Embryonic facial prominence (tissue), 1 donor: ENCODE measurements at regions not wholly inside any gene's neighbourhood (a gene's known extent, or its start where the extent isn't known, plus 50 kb on each side); places are given as distances from the start of the nearest gene placed in this dataset.
"Not testable (repeated sequence)": the region's sequence is repeated elsewhere in the genome, so short reads cannot be mapped to it uniquely, and the experiment has no call there.

Experiments
- DNase-seq: peaks from one replicate; pipeline ENCODE4 v3.0.0-alpha.2; 2016; ENCODE audit errors: extremely low spot score

DNA sequence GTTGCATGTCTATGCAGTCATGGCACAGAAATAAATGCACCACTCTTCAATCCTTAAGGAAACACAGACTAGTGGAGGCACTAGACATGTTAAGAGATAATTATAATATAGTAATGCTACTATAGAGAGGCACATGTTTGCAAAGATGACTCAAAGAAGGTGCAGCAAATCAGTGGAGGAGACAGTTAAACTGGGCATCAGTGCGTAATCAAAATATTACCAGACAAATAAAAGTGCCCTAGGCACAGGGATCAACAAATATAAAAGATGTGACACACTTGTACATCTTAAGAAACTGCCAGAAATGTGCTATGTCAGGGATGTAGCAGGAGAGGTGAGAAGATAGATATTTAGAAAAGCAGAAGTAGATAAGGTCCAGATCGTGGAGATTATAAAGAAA, 642.1 kb downstream of the SLCO4C1 start:
- no peak for DNase-seq

DNA sequence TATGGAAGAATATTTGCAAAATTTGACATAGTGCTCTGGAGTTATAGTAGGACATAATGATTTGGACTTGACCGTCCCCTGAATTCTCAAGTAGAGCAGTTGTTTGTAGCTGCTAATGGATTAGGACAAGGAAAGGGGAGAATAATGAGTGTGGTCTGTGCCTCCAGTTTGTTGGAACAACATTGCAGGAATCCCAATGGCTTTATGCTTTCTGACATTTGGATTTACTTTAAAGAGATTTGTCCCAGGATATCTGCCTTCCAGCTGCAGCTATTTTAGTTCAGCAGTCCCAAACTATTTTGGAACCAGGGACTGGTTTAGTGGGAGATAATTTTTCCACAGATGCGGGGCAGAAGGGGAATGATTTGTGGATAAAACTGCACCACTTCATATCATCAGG, 648.2 kb downstream of the SLCO4C1 start:
- no peak for DNase-seq

DNA sequence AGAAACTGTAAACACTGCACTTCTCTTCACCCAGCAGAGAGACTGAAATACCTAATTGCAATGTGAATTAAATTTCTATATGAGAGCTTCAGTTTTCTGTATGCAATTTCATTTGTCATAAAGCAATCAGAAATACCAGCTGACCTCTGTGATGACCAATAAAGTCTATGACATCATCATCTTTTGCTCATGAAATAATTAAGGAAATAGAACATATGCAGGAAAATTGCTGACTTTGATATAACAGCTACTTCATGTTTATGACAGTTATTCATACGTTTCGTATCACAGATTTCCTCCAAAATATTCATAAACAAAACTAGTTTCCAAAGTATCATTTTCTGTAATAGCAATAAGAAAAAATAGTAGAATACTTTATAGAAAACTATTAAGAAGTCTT, 652.3 kb downstream of the SLCO4C1 start:
- DNase-seq, result no peak

DNA sequence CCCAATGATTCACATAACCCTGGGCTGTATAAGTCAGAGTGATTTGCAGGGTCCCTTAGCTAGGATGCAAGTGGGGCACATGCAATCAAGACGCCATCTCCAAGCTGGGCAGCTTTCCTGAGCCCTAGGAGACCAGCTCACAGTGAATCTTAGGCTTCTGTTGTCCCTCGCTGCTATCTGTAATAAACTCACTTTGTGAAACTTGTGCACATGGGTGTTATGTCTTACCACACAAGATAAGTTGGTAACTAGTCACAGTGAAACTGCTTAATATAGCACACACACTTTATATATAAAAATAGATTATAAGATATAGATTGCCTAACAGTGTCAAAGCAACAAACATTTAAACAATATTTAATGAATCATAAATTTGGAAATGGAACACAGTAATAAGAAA, 658.5 kb downstream of the SLCO4C1 start:
- DNase-seq, result no peak

DNA sequence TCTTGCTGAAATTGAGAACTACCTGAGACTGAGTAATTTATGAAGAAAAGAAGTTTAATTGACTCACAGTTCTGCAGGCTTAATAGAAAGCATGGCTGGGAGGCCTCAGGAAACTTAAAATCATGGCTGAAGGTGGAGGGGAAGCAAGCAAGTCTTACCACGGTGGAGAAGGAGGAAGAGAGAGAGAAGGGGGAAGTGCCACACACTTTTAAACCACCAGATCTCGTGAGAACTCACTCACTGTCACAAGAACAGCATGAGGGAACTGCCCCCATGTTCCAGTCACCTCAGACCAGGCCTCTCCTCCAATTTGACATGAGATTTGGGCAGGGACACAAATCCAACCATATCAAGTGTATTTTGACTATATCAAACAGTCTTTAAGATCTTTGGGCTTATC, 668.3 kb downstream of the SLCO4C1 start:
- not testable (repeated sequence) for DNase-seq

DNA sequence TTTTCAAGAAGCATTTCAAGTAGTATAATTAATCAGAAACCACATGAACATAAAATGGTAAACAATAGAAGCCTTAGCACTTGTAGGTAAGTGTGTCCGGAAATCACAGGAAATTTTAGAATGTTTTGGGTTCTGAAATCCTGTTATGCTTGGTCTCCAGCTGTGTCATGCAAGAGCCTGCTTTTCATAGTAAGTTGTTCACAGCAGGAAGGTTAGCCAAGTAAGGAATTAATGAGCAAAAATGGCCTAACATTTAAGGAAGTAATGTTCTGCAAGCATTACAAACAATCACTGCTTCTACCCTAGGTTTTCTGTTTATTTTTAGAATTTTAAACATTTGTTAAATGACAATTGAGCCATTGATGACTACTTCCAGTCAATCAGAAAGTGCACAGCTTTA, 669.5 kb downstream of the SLCO4C1 start:
- DNase-seq, result no peak

DNA sequence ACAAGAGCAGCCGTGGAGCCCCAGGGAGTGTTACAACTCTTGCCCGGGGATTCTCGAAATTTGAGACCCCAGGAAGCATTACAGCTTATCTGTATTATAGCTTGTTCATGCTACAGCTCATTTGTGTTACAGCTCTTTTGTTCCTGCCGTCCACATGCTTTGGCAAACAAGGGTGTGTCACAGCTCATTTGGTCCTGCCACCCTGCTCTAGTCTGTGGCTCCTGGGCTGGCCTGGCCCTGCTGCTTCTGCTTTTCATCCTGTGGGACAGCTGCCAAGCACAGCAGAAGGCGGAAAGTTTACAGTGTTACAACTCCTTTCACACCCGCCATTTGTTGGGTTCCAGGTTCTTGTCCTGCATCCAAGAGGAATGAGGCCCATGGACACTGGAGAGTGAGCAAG, 685.0 kb downstream of the SLCO4C1 start:
- DNase-seq, result no peak

DNA sequence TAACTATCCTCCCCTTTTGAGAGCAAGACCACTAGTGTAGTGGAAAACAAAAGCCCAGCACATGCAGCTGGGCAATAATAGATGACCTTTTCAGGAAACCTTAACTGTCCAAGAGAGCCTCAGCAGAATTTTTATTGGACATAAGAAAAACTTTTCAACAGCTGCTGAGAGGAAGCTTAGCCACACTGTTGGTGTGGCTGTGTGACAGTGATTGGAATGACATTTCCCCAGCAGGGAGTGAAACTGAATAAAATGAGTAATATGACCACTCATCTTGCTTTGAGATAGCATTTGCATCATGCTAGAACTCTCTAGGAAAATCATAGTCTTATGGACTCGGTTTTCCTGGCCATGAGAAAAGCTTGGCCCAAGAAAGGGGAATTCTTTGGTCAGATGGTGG, 687.8 kb downstream of the SLCO4C1 start:
- DNase-seq, result no peak

DNA sequence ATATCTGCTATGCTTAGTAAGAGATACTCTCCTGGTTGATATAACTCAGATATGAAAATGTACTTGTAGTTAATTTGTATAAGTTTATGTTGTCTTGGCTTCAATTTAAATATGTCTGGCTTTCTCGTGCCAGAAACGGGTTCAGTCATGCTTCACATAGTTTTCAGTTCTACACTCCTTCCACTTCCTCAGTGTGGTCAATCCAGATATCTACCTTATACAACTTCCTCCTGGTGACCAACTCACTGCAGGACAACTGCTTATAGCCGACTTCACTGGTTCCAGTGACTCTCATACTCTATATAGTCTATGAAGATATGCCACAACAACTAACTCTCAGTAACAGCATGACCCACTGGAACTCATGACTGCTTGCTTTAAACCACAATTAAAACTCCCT, 690.4 kb downstream of the SLCO4C1 start:
- no peak for DNase-seq

DNA sequence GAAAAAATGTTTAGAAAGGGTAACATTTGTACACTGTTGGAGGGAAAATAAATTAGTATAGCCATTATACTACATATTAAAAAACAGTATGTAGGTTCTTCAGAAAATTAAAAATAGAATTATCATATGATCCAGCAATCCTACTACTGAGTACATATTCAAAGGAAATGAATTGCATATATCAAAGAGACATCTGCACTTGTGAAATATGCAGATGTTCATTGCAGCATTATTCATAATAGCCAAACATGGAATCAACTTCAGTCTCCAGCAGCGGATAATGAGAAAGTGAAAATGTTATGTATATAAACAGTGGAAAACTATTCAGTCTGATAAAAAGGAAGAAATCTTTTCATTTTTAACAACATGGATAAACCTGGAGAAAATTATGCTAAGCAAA, 695.5 kb downstream of the SLCO4C1 start:
- no peak for DNase-seq

DNA sequence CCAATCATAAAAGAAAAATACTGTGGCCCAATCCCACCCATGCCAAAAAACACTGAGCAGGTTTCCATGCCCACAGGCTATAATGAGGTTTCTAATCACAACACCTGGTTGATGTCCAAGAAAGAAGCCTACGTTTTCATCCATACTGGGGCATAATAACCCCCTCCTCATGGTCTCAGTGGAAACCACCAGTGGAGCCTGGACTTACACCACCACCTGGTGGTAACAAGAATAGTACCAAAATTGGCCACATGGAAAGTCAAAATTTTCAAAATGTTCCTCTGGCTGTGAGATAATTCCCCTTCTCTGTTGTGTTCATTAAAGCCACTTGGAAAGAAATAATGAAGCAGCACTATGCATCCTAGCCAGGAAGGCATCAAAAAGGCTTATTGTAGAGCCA, 687.3 kb upstream of the ST8SIA4 start:
- no peak for DNase-seq

DNA sequence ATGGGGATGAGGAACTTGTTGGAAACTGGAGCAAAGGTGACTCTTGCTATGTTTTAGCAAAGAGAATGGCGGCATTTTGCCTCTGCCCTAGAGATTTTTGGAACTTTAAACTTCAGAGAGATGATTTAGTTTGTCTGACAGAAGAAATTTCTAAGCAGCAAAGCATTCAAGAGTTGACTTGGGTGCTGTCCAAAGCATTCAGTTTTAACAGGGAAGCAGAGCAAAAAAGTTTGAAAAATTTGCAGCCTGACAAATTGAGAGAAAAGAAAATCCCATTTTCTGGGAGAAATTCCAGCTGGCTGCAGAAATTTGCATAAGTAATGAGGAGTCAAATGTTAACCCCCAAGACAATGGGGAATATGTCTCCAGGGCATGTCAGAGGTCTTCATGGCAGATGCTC, 682.3 kb upstream of the ST8SIA4 start:
- DNase-seq, result no peak

DNA sequence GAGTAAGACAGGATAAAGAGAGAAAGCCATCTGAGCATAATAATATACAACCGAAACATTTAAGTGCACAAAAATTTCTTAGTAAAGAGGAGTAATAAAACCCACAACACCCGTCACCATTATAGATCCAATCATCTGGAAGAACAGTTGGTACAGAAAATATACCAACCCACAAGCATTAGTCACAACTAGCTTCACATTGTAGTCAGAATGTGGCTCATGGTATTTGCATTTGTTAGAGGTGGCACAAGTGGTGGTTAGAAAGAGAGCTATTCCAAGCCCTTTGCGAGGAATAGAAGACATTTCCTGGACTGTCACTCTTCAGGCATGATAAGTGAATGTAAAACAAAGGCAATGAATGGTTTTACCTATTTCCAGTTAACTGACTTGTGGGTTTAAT, 677.5 kb upstream of the ST8SIA4 start:
- DNase-seq, result no peak

DNA sequence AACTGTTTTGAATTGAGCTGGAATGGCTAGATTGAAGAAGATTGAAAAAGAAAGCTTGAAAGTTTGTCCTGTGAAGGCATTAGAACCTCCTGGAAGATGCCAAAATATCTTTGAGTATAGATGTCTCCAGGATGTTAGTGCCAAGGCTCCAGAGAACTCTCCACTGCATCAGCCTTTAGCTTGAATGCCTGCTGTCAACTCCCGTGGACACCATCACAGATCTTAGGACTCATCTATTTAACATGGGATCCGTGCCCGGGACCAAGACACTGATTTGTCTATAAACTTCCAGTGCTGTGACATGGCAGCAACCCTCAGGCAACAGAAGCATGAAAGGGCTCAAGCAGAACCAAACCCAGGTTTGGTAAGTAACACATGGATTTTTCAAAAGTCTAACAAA, 670.9 kb upstream of the ST8SIA4 start:
- no peak for DNase-seq

DNA sequence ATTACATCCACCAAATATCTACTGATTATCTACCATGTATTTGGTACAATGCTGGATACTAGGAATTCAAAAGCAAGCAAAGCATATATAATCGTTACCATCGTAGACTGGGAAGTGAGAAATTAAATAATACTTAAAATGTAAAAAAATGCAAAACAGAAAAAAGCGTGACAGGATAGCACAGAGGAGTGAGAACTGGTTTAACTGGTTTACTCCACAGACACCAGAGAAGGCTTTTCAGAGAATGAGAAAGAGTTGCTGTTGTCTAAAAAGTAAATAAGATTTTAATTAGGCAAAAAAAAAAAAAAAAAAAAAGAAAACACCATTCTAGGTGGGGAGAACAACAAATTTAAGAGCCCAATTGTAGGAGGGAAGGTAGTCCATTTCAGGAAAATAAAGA, 657.9 kb upstream of the ST8SIA4 start:
- DNase-seq, result no peak

DNA sequence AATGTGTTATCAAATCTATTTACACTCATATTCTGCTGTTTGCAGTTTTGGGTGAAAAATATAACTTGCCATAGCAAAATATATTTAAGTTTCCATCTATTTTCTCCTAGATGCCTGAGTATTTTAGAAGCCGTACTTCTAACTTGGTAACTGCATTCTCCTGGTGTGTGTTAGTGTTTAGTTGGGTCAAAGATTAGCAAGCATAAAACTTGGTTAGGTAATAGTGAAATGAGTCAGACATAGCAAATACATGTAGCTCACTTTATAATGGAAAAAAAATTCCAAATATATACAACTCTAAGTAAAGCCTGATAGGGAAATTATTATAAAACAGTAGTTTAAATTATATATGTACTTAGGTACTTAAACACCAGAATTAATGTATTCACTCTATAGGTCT, 640.7 kb upstream of the ST8SIA4 start:
- no peak for DNase-seq

DNA sequence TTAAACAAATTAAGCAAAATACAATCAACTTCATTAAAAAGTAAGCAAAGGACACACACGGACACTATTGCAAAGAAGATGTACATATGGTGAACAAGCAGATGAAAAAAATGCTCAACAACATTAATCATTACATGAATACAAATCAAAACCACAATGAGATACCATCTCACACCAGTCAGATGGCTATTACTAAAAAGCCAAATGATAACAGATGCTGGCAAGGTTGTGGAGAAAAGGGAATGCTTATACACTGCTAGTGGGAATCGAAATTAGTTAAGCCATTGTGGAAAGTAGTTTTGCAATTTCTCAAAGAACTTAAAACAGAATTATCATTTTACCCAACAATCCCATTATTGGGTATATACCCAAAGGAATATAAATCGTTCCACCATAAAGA, 636.2 kb upstream of the ST8SIA4 start:
- no peak for DNase-seq

DNA sequence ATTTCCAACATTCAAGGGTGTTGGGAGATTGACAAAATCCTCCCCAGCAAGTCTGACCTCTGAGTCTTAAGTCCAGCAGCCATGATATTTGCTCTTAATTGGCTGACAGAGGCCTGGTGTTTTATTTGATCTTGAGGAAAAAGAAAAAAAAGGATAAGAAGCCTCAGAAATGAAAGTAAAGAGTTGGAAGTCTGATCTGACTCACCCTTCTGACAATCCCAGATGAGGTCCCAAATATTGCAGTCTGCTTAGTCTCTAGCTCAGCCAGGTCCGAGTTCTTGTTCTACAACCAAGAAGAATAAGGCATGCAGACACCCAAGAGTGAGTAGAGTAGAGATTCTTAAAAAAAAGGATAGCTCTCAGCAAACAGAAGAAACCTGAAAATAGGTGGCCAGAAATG, 632.5 kb upstream of the ST8SIA4 start:
- no peak for DNase-seq

DNA sequence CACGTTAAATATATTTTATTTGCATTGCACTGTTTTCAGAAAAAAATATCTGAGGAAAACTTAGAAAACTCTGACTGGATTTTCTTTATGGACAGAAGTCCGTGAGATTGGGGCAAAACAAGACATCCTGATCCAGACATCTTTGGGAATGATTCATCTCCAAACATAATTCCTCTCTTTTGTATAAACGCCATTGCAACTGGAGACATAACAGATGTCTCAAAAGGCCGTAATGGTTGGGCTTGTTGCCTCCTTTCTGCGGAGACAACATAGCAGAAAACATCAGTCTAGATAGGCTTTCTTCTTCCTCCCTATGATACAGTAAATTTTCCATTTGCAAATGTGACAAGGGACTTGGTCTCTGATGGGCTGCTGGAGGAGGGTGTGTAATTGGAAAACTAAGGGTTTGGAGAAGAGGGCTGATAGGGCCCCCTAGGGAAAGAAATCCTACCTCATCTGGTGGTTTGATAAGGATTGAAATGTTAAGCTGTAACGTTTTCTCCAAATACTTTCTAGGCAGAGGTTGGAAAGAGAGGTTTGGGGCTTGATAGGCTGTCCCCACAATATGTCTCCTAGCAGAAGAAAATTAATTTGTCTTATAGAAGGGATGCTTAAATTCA, 631.5 kb upstream of the ST8SIA4 start:
- DNase-seq, result no peak

DNA sequence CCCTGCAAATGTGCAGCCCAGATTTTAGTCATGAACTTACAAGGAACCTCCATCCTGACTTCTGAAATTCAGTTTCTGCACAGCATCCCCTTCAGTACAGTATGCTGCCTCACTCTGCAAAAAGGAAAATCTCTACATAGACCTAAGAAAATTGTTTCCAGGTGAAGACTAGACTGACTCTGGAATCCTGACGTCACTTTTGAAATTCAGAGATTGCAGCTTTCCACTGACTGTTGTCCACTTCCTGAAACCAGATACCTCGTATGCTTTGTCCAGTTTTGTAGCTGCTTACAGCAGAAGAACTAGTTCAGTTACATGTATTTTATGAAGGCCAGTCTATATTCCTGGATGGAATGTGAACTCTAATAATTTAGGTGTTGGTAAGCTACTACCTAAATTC, 629.3 kb upstream of the ST8SIA4 start:
- no peak for DNase-seq

DNA sequence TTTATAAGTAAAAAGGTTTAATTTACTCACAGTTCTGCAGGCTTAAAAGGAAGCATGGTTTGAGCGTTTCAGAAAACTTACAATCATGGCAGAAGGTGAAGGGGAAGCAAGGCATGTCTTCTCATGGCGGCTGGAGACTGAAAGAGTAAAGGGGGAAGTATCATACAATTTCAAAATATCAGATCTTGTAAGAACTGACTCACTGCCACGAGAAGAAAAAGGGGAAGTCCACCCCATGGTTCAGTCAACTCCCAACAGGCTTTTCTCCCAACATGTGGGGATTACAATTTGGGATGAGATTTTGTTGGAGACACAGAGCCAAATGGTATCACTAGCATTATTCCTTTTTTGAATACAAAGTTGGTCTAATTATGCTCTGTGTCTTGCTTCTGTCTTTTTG, 627.9 kb upstream of the ST8SIA4 start:
- no peak for DNase-seq

DNA sequence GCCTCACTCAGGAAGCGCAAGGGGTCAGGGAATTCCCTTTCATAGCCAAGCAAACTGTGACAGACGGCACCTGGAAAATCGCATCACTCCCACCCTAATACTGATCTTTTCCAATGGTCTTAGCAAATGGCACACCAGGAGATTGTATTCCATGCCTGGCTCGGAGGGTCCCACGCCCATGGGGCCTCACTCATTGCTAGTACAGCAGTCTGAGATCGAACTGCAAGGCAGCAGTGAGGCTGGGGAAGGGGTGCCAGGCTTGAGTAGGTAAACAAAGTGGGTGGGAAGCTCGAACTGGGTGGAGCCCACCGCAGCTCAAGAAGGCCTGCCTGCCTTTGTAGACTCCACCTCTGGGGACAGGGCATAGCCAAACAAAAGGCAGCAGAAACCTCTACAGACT, 626.0 kb upstream of the ST8SIA4 start:
- not testable (repeated sequence) for DNase-seq

DNA sequence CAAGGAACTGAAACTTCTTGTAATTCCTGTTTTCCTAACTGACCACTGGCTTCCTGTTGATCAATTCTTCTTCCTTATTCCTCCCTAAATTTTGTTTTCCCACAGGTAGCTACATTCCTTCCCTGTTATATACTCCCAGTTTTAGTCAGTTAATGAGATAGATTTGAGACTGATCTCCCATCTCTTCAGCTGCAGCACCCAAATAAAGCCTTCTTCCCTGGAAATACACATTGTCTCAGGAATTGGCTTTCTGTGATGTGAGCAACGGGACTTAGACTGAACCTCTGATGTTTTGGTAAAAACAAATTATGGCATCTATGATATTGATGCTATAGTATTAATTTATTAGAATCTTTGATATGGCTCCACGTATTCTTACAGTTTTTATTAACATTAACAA, 617.3 kb upstream of the ST8SIA4 start:
- DNase-seq, result no peak

DNA sequence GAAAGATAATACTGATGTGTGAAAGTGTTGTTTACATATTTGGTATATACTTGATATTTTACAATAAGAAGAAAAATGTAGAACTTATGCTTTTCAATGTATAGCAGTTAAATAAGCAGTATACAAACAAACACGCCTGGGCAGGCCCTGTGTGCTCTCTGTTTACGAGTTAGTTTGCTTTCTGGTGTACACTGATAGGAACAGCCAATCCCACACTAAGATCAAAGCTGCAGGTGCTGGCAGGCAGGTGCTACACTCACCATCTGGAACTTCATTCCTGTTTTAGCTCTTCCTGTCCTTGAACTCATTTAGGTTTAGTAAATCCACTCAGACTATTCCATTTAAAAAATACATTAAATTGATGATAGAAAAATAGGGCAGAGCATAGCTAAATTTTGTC, 614.7 kb upstream of the ST8SIA4 start:
- no peak for DNase-seq

DNA sequence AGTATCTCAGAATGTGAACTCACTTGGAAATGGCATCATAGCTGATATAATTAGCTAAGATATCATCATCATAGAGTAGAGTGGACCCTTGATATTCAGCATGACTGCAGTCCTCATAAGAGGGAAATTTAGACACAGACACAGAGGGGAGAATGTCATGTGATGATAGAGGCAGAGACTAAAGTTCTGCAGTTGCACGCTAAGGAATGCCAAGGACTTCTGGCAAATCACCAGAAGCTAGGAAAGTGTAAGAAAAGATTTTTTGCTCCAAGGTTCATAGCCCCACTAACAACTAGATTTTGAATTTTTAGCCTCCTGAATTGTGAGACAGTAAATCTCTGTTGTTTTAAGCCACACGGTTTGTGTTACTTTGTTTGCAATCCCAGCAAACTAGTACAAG, 612.6 kb upstream of the ST8SIA4 start:
- no peak for DNase-seq
